ENCODE measurements at regions not wholly inside any gene's neighbourhood (a gene's known extent, or its start where the extent isn't known, plus 50 kb on each side); places are given as distances from the start of the nearest gene placed in this dataset.

- TF ChIP-seq SUZ12 (IDR thresholded peaks at IDR 0.05; ENCODE audit: unreplicated experiment): no peak
- TF ChIP-seq NRF1 (conservative IDR thresholded peaks at IDR 0.05; ENCODE audit: low read depth, low read length): no peak
These were observed 124.4 kb upstream of the LIPC start (continued) for GRCh38 chr15:58307313-58307961.

- DNase-seq (ENCODE audit: low read depth, low spot score) (no peak), ATAC-seq (no peak), FAIRE-seq (no peak)
- TF ChIP-seq CTCF (IDR thresholded peaks at IDR 0.05 in 2 of 3, conservative IDR thresholded peaks at IDR 0.05 in 1 of 3; ENCODE audit: control insufficient read depth in 2 of 3, extremely low read depth in 1 of 3, insufficient read depth in 1 of 3, low read depth in 3 of 3, low read length in 3 of 3): 0 out of 6 replicates have a peak, but pooled peaks of 1 of the 3 experiments have one; percentile 7
- no peak for TF ChIP-seq NFXL1 (IDR thresholded peaks at IDR 0.05; ENCODE audit: borderline replicate concordance)
- TF ChIP-seq DPF2 (IDR thresholded peaks at IDR 0.05): no peak
- Histone ChIP-seq H3K79me2 (ENCODE audit: control insufficient read depth, insufficient read depth, low read length) (no peaks in the 10 kb centered on the region), H3K36me3 (ENCODE audit: control insufficient read depth in 2 of 2, insufficient read depth in 2 of 2, low read length in 1 of 2) (no peaks in the 10 kb centered on the region), H3K9me3 (replicated peaks; ENCODE audit: control insufficient read depth, insufficient read depth, low read length) (no peaks in the 10 kb centered on the region; the same call in 2 of the 3 replicates), H3K4me1 (ENCODE audit: control insufficient read depth, insufficient read depth, low read length) (no peaks in the 10 kb centered on the region), H3K9ac (ENCODE audit: control insufficient read depth, insufficient read depth, low read length) (no peak overlapping the region), H2AFZ (ENCODE audit: control insufficient read depth, low read depth, low read length) (no peak overlapping the region), H4K20me1 (ENCODE audit: control insufficient read depth, insufficient read depth) (no peaks in the 10 kb centered on the region), H3K4me3 (no peak overlapping the region), H3K27me3 (replicated peaks in 1 of 2; ENCODE audit: control insufficient read depth in 2 of 2, insufficient read depth in 2 of 2, low read length in 1 of 2) (no peaks in the 10 kb centered on the region), H3K27ac (ENCODE audit: control insufficient read depth, insufficient read depth) (no peak overlapping the region), H3K4me2 (ENCODE audit: control insufficient read depth, insufficient read depth) (no peak overlapping the region)
- ChIA-PET SMC1A (ENCODE audit: uncharacterized antibody, unreplicated experiment) (interaction anchor here (1.1 to 1.6 kb wide), 2 partner anchors 12 to 31 kb away, joined by 3 to 4 read pairs; no protein-coding TSS in a partner anchor), POLR2A (interaction anchor here (0.6 kb wide), 1 partner anchor 250 kb away, joined by 4 read pairs; no protein-coding TSS in a partner anchor), CTCF (interaction anchor here (0.9 to 1.8 kb wide), 3 partner anchors 10 to 82 kb away, joined by 3 to 6 read pairs (median 3); no protein-coding TSS in a partner anchor), RAD21 (ENCODE audit: unreplicated experiment) (interaction anchor here (0.9 to 1.2 kb wide), 3 partner anchors 24 to 441 kb away, joined by 3 read pairs; no protein-coding TSS in a partner anchor)
- in situ Hi-C loops (cut with MboI): no loop called here
- 74% methylated on average over 10 of the region's 10 CpGs for WGBS (ENCODE audit: insufficient coverage, insufficient replicate concordance, low lambda C conversion rate, missing lambda C conversion rate)
- no TSS peak for BruUV-seq (replicated peaks)
- intact Hi-C loops (cut with micrococcal nuclease; ENCODE audit: unreplicated experiment): no loop called here
These were observed 122.9 kb upstream of the LIPC start for GRCh38 chr15:58308742-58309355.
